GM12874 (cell line): ENCODE measurements at regions not wholly inside any gene's neighbourhood (a gene's known extent, or its start where the extent isn't known, plus 50 kb on each side); places are given as distances from the start of the nearest gene placed in this dataset.
A peak's percentile ranks its signal among the peaks of the same experiment; 100 is the strongest.

Experiments
- TF ChIP-seq, protein P1 (sequence below): IDR thresholded peaks from 2 replicates; pipeline ENCODE4 v1.5.1; 2011; ENCODE audit warnings: low read depth, mild to moderate bottlenecking, control low read depth, low read length, moderate library complexity; ENCODE audit not compliant: insufficient read depth

DNA sequence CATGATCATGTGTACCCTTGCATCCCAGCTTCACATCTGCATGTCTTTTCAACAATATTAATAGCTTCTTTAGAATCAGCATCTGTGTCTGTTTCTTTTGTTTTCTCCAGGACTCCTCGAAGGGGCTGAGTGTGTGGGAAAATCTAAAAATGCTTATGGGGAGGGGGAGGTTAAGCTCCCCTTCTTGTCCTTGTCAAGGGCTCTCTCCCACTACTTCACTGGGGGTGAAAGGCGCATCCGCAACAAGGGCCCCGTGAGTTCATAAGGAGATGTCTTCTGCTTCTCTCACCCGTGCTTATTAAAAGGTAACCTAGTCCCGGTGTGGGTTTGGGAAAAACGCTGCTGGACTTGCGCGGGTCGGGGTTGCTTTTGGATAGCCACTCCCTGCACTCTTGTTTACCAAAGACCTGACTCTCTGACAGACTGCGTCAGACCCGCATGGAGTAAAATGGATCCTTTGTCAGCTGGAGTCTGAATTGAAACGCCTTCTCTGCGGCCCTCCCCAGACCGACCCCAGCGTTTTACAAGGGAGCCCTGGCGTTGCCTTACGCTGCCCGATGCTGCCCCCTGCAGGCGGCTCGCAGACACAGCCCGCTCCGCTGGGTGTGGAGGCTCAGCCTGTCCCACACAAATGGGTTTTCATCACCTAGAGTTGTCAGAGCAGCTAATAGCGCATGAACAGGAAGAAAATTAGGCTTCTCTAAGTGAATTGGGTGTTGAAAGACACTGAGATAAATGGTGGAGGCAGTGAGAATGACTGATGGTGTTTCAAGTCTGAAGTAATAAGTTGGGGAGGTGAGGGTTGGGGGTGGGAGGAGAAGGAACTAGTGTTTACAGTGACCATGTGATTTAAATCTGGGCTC is 53.8 kb downstream of the IER5 start:
- TF ChIP-seq, protein P1, sequence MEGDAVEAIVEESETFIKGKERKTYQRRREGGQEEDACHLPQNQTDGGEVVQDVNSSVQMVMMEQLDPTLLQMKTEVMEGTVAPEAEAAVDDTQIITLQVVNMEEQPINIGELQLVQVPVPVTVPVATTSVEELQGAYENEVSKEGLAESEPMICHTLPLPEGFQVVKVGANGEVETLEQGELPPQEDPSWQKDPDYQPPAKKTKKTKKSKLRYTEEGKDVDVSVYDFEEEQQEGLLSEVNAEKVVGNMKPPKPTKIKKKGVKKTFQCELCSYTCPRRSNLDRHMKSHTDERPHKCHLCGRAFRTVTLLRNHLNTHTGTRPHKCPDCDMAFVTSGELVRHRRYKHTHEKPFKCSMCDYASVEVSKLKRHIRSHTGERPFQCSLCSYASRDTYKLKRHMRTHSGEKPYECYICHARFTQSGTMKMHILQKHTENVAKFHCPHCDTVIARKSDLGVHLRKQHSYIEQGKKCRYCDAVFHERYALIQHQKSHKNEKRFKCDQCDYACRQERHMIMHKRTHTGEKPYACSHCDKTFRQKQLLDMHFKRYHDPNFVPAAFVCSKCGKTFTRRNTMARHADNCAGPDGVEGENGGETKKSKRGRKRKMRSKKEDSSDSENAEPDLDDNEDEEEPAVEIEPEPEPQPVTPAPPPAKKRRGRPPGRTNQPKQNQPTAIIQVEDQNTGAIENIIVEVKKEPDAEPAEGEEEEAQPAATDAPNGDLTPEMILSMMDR: peak; percentile 94

DNA sequence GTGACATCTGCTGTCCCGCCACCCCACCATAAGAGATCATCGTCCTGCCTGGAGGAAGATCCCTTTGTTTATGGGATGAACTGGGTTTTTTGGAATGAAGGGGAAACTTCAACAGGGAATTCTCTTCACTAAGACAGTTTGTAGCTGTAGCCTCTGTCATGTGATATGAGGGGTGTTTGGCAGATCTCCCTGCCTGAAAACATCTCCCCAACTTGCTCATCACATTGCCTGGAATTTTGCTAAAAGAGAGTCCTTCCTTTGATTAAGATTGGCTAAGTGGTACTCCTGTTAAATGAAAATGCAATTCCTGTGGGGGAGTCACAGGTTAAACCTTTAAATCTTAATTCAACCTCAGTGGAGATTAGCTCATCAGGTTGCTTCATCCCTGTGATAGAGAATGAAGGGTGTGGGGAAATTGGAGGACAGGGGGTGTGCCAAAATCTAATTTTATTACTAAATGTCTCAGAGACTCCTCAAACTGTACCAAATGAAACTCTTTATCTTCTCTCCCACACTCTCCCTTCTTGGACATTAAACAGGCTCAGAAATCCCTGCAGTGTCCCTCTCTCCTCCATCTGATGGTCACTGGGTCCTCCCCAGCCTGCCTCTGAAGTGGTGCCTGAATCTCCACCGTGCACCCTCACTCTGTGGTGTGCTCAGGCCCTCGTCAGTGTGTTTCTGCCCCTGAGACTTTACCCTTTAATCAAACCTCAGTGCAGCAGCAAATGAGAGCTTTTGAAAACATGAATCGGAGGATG is 54.8 kb downstream of the IER5 start:
- TF ChIP-seq, protein P1: no peak

DNA sequence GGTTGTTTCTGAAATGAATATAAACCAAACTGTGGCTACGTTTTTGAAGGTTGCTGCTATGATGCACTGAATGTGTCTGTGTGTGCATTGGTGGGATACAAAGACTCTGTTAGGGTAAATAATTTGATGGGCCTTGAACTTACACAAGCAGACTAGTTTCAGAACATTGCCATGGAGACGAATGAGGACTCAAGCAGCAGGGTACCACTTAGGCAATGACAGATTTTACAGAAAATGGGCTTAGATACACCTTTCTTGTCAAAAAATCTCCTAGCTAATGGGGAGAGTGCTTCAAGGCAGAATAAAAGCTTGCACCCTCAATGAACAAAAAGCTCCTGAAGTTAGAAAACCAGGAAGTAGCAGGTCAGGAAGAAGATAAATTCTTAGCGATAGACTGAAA is 55.7 kb downstream of the IER5 start:
- TF ChIP-seq, protein P1: no peak

DNA sequence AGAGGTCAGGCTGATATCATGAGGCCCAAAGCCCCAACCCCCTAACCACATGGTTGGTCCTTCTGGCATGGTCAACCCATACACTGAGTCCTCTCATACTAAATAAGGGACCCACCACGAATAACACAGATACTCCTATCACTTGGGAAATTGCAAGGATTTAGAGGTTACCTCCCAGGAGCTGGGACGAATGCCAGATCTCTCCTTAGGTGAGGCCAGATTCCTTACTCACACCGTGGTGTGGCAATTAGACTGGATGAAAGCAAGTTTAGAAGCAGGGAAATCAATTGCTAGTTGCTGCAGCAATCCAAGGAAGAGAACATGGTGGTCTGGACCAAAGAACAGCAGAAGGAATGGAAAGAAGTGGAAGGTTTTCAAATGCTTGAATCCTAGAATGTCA is 60.1 kb downstream of the IER5 start:
- TF ChIP-seq, protein P1: no peak

DNA sequence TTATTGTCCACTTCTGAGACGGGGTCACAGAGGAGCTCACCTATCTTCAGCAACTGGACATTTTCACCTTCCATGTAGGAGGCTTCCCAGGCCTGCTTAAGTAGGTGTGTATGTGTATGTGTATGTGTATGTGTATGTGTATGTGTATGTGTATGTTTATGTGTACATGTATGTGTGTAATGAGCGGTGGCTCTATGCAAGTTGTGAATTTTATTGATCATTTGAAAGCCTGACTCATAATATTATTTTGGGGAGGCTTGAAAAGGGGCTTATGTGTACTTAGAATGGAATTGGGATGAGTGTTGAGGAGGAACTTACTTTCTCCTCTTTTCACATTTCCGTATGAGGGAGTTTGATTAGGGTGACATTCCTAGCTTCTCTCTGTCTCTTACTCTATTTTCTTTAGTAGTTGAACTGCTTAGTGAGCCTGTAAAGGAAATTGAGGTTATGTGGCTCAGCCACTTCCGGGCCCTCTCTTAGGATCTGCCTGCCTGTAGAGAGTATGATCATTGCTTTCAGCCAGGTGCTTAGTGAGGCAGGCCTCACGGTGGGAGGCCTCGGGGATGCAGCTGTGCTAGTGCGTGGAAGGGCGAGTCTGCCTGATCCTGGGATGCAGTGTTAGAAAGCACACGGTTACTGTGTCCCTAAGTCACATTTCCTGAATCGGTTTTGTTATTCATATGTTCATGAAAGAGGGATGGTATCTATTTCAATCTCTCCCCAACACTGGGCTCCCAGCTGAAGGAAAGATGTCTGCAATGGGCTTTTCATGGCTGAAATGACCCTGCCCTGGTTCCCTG is 61.0 kb downstream of the IER5 start:
- TF ChIP-seq, protein P1: no peak

DNA sequence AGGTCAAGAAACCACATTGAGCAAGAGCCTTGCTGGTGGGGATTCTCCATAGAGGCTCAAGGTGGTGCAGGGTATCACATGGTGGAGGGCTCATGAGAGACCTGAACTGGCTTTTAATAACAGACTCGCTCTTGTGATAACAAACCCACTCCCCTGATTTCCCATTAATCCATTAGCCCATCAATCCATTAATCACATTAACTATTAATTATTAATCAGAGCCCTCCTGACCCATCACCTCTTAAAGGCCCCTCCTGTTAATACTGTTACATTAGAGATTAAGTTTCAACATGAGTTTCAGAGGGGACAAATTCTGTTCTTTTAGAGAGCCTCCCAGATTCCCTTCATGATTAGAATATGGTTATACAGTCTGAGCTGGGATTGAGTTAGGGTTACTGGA is 61.8 kb downstream of the IER5 start:
- TF ChIP-seq, protein P1: no peak

DNA sequence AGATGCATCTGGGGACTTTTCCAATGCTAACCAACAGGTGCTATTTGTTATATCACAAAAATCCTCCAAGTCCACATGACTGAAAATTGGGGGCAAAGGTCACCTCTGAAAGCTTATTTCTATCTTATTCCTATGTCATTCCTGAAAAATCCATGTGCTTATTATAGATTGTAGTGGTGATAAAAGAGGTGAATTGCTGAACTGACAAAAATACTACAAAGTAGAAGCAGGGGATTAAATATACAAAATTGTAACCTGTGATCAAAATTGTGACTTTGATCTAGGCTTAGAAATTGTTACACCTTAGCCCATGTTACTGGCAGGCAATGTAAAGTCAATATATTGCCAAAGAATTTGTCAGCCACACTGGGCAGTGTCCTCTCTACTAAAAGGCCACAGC is 62.3 kb downstream of the IER5 start:
- TF ChIP-seq, protein P1: no peak
